Lower lobe of right lung (tissue), 2 donors: ENCODE measurements at regions not wholly inside any gene's neighbourhood (a gene's known extent, or its start where the extent isn't known, plus 50 kb on each side); places are given as distances from the start of the nearest gene placed in this dataset.

Experiments
- ATAC-seq, 2 donors: fragments of 200-7000 bp; cut with Tn5 transposase; one replicate each; pipeline ENCODE4 v1.9.1; 2020 to 2022; ENCODE audit warnings: mild to moderate bottlenecking in 2 of 2, moderate library complexity in 2 of 2
- DNase-seq: peaks from one replicate; pipeline ENCODE4 v3.0.0-alpha.2; 2020
- H3K27ac ChIP-seq: fragments of 200-600 bp; one replicate; pipeline ENCODE4 v1.8.0; 2022
- H3K27me3 ChIP-seq: fragments of 200-600 bp; one replicate; pipeline ENCODE4 v1.8.0; 2022; ENCODE audit warnings: low read depth
- H3K36me3 ChIP-seq: fragments of 200-600 bp; one replicate; pipeline ENCODE4 v1.8.0; 2022; ENCODE audit warnings: mild to moderate bottlenecking
- H3K4me1 ChIP-seq: fragments of 200-600 bp; one replicate; pipeline ENCODE4 v1.8.0; 2022
- H3K4me3 ChIP-seq: fragments of 200-600 bp; one replicate; pipeline ENCODE4 v1.8.0; 2022; ENCODE audit warnings: mild to moderate bottlenecking
- H3K9me3 ChIP-seq: fragments of 200-600 bp; one replicate; pipeline ENCODE4 v1.8.0; 2022
- CTCF ChIP-seq: fragments of 200-600 bp; IDR thresholded peaks from one replicate; pipeline ENCODE4 v1.8.0; 2022; ENCODE audit warnings: antibody characterized with exemption, mild to moderate bottlenecking
- intact Hi-C: fragments of 100-400 bp; cut with DNase I; formaldehyde crosslinking; loops from one replicate; pipeline ENCODE4 v1.11.0; 2022
- donor health status: DM: no; HTN: yes; CAD: no; lungs with severe emphysema.

- H3K9me3 ChIP-seq = no peaks in the 10 kb centered on the region
- no peak overlapping the region for H3K27ac ChIP-seq
- ATAC-seq (no peak), DNase-seq (no peak)
- H3K27me3 ChIP-seq = no peaks in the 10 kb centered on the region
- H3K4me3 ChIP-seq = no peak overlapping the region
- TF ChIP-seq CTCF = no peak
- intact Hi-C loops = no loop called here
- no peaks in the 10 kb centered on the region for H3K36me3 ChIP-seq
- H3K4me1 ChIP-seq = no peaks in the 10 kb centered on the region
Measured at GRCh38 chr10:44261296-44261695, 123.6 kb downstream of the CXCL12 start.

GRCh38 chr10:44260286-44260928 lies 124.5 kb downstream of the CXCL12 start:
- Histone ChIP-seq H3K27me3 (no peaks in the 10 kb centered on the region), H3K27ac (no peak overlapping the region), H3K9me3 (no peaks in the 10 kb centered on the region), H3K36me3 (no peaks in the 10 kb centered on the region), H3K4me1 (no peaks in the 10 kb centered on the region), H3K4me3 (no peak overlapping the region)
- DNase-seq = no peak
- TF ChIP-seq CTCF = no peak
- no peak for ATAC-seq
- intact Hi-C loops = no loop called here

GRCh38 chr10:44259090-44259874 lies 125.6 kb downstream of the CXCL12 start:
- intact Hi-C loops = no loop called here
- no peak overlapping the region for H3K4me3 ChIP-seq

GRCh38 chr10:44258460-44259089 lies 126.3 kb downstream of the CXCL12 start:
- no peaks in the 10 kb centered on the region for H3K36me3 ChIP-seq
- no peak for TF ChIP-seq CTCF
- intact Hi-C loops = no loop called here
- no peaks in the 10 kb centered on the region for H3K9me3 ChIP-seq
- no peak overlapping the region for H3K4me3 ChIP-seq
- ATAC-seq = no peak
- H3K4me1 ChIP-seq = peaks cover 11% of the 10 kb centered on the region
- no peaks in the 10 kb centered on the region for H3K27me3 ChIP-seq
- no peak overlapping the region for H3K27ac ChIP-seq
- DNase-seq = no peak

More at GRCh38 chr10:44259090-44259874, 125.6 kb downstream of the CXCL12 start:
- no peaks in the 10 kb centered on the region for H3K9me3 ChIP-seq
- H3K27ac ChIP-seq = no peak overlapping the region
- peaks cover 4% of the 10 kb centered on the region for H3K4me1 ChIP-seq
- no peak for TF ChIP-seq CTCF
- H3K27me3 ChIP-seq = no peaks in the 10 kb centered on the region
- no peaks in the 10 kb centered on the region for H3K36me3 ChIP-seq
- ATAC-seq = no peak
- no peak for DNase-seq

- Histone ChIP-seq H3K9me3 (no peaks in the 10 kb centered on the region), H3K4me3 (no peak overlapping the region), H3K4me1 (peaks cover 12% of the 10 kb centered on the region), H3K36me3 (no peaks in the 10 kb centered on the region), H3K27me3 (no peaks in the 10 kb centered on the region), H3K27ac (no peak overlapping the region)
- ATAC-seq (no peak), DNase-seq (no peak)
- intact Hi-C loops = no loop called here
- no peak for TF ChIP-seq CTCF
Measured at GRCh38 chr10:44258019-44258418, 126.9 kb downstream of the CXCL12 start.
